ENCODE measurements at regions not wholly inside any gene's neighbourhood (a gene's known extent, or its start where the extent isn't known, plus 50 kb on each side); places are given as distances from the start of the nearest gene placed in this dataset.

DNA sequence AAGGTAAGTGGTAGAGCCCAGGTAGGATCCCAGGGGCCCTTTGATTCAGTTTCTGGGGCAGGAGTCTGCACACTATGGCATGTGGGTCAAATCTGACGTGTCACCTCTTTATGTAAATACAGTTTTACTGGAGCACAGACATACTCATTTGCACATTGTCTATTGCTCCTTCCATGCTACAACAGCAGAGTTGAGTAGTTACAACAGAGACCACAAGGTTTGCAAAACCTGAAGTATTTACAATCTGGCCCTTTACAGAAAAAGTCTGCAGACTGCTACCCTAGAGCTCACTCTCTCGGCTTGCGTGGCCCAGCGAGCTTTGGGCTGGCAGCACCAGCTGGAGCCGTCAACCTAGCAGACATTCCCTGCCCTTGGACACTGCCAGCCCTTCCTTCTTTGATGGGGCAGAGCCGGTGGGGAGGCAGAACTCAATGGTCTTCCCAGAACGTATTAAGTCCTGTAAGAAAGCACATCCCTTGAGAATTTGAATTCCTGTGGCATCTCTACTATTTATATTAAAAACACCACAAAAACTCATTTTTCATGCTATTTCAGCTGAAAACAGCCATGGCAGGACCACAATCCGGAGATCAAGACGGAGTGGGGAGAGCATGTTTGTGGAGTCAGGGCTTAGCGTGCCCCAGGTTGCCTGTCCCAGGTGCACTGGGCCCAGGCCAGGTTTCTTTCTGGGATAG is 133.1 kb upstream of the NUDT7 start:
- TF ChIP-seq, protein P1, sequence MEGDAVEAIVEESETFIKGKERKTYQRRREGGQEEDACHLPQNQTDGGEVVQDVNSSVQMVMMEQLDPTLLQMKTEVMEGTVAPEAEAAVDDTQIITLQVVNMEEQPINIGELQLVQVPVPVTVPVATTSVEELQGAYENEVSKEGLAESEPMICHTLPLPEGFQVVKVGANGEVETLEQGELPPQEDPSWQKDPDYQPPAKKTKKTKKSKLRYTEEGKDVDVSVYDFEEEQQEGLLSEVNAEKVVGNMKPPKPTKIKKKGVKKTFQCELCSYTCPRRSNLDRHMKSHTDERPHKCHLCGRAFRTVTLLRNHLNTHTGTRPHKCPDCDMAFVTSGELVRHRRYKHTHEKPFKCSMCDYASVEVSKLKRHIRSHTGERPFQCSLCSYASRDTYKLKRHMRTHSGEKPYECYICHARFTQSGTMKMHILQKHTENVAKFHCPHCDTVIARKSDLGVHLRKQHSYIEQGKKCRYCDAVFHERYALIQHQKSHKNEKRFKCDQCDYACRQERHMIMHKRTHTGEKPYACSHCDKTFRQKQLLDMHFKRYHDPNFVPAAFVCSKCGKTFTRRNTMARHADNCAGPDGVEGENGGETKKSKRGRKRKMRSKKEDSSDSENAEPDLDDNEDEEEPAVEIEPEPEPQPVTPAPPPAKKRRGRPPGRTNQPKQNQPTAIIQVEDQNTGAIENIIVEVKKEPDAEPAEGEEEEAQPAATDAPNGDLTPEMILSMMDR (IDR thresholded peaks at IDR 0.05): no peak
- TF ChIP-seq, protein P2, sequence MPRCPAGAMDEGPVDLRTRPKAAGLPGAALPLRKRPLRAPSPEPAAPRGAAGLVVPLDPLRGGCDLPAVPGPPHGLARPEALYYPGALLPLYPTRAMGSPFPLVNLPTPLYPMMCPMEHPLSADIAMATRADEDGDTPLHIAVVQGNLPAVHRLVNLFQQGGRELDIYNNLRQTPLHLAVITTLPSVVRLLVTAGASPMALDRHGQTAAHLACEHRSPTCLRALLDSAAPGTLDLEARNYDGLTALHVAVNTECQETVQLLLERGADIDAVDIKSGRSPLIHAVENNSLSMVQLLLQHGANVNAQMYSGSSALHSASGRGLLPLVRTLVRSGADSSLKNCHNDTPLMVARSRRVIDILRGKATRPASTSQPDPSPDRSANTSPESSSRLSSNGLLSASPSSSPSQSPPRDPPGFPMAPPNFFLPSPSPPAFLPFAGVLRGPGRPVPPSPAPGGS (IDR thresholded peaks at IDR 0.05): no peak
- TF ChIP-seq MYC (IDR thresholded peaks at IDR 0.05; ENCODE audit: borderline replicate concordance, low read length) (no peak), HDAC2 (IDR thresholded peaks at IDR 0.05) (no peak), ESRRA (IDR thresholded peaks at IDR 0.05; ENCODE audit: borderline replicate concordance, low read length) (no peak), EP300 (IDR thresholded peaks at IDR 0.05) (no peak), POLR2A (IDR thresholded peaks at IDR 0.05; ENCODE audit: low read length) (no peak), POLR2AphosphoS2 (conservative IDR thresholded peaks at IDR 0.05; ENCODE audit: low read length) (no peak), HOXA7 (CRISPR knock-in tag; IDR thresholded peaks at IDR 0.05) (no peak), KDM5A (IDR thresholded peaks at IDR 0.05) (no peak)
- TF ChIP-seq, protein P3, sequence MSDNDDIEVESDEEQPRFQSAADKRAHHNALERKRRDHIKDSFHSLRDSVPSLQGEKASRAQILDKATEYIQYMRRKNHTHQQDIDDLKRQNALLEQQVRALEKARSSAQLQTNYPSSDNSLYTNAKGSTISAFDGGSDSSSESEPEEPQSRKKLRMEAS (IDR thresholded peaks at IDR 0.05): no peak
- TF ChIP-seq, protein P4, sequence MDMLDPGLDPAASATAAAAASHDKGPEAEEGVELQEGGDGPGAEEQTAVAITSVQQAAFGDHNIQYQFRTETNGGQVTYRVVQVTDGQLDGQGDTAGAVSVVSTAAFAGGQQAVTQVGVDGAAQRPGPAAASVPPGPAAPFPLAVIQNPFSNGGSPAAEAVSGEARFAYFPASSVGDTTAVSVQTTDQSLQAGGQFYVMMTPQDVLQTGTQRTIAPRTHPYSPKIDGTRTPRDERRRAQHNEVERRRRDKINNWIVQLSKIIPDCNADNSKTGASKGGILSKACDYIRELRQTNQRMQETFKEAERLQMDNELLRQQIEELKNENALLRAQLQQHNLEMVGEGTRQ (IDR thresholded peaks at IDR 0.05): no peak
